Naive thymus-derived CD4-positive, alpha-beta T cell (primary cell): ENCODE measurements at regions not wholly inside any gene's neighbourhood (a gene's known extent, or its start where the extent isn't known, plus 50 kb on each side); places are given as distances from the start of the nearest gene placed in this dataset.

ENCODE experiments used
- ATAC-seq: fragments of 150-1000 bp; cut with Tn5 transposase; 2 replicates; pipeline ENCODE4 v1.10.0; 2021; ENCODE audit warnings: mild to moderate bottlenecking, moderate library complexity
- CTCF ChIA-PET: fragments of 350-600 bp; sonication (Branson Sonifier 250); formaldehyde crosslinking; loops from one replicate; lab custom pipeline; 2021; ENCODE audit warnings: antibody characterized with exemption; lab: Charles Lee
- POLR2A ChIA-PET: fragments of 350-600 bp; sonication (Branson Sonifier 250); formaldehyde crosslinking; loops from one replicate; lab custom pipeline; 2021; ENCODE audit warnings: antibody characterized with exemption, inconsistent platforms; lab: Charles Lee
- DNase-seq, 9 donors: peaks; one replicate each; pipeline versions ENCODE4 v3.0.0 to v3.0.0-alpha.2; 2020 to 2022; ENCODE audit warnings: mixed read lengths in 1 of 9
- H3K27ac ChIP-seq: one replicate; pipeline ENCODE4 v1.7.0; 2013; ENCODE audit warnings: mild to moderate bottlenecking, low read depth, low read length, moderate library complexity
- H3K27me3 ChIP-seq, 2 donors: one replicate each; pipeline ENCODE4 v1.7.0; 2013; ENCODE audit warnings: low read length in 2 of 2, mild to moderate bottlenecking in 2 of 2, moderate library complexity in 2 of 2; ENCODE audit not compliant: control insufficient read depth in 2 of 2, insufficient read depth in 2 of 2
- H3K36me3 ChIP-seq, 3 experiments: 1 replicate in 2 of 3; 2 replicates in 1 of 3; pipeline ENCODE4 v1.7.0; 2013; ENCODE audit warnings: low read length in 3 of 3, mild to moderate bottlenecking in 3 of 3, moderate library complexity in 1 of 3; ENCODE audit not compliant: insufficient read depth in 3 of 3, control insufficient read depth in 2 of 3
- H3K4me1 ChIP-seq, 2 donors: one replicate each; pipeline ENCODE4 v1.7.0; 2013; ENCODE audit warnings: low read length in 2 of 2, mild to moderate bottlenecking in 2 of 2, moderate library complexity in 1 of 2; ENCODE audit not compliant: control insufficient read depth in 2 of 2, insufficient read depth in 2 of 2
- H3K4me3 ChIP-seq: 2 replicates; pipeline ENCODE4 v1.7.0; 2013; ENCODE audit warnings: mild to moderate bottlenecking, low read length
- H3K9me3 ChIP-seq, 3 experiments: 1 replicate in 2 of 3; 2 replicates in 1 of 3; pipeline ENCODE4 v1.7.0; 2013; ENCODE audit warnings: low read length in 3 of 3; ENCODE audit not compliant: control insufficient read depth in 2 of 3
- H3K27ac Mint-ChIP-seq, 9 donors: one replicate each; pipeline ENCODE4 v1.8.0; 2020 to 2022; ENCODE audit warnings: mixed read lengths in 9 of 9, mild to moderate bottlenecking in 8 of 9, moderate library complexity in 5 of 9, inconsistent platforms in 2 of 9
- H3K27me3 Mint-ChIP-seq, 5 donors: one replicate each; pipeline ENCODE4 v1.8.0; 2021 to 2022; ENCODE audit warnings: mixed read lengths in 5 of 5, mild to moderate bottlenecking in 1 of 5
- H3K36me3 Mint-ChIP-seq, 5 donors: one replicate each; pipeline ENCODE4 v1.8.0; 2020 to 2022; ENCODE audit warnings: mixed read lengths in 5 of 5, mild to moderate bottlenecking in 3 of 5, inconsistent platforms in 1 of 5
- H3K4me1 Mint-ChIP-seq, 7 donors: one replicate each; pipeline ENCODE4 v1.8.0; 2020 to 2022; ENCODE audit warnings: mixed read lengths in 7 of 7, mild to moderate bottlenecking in 3 of 7, inconsistent platforms in 1 of 7
- H3K4me3 Mint-ChIP-seq, 10 donors: one replicate each; pipeline ENCODE4 v1.8.0; 2020 to 2022; ENCODE audit warnings: mild to moderate bottlenecking in 10 of 10, mixed read lengths in 10 of 10, moderate library complexity in 6 of 10, inconsistent platforms in 2 of 10
- H3K9me3 Mint-ChIP-seq, 11 donors: one replicate each; pipeline ENCODE4 v1.8.0; 2020 to 2022; ENCODE audit warnings: mixed read lengths in 11 of 11, mild to moderate bottlenecking in 4 of 11, inconsistent platforms in 1 of 11, moderate library complexity in 1 of 11
- intact Hi-C, 2 donors: fragments of 100-400 bp; cut with micrococcal nuclease; formaldehyde crosslinking; loops; one replicate each; pipeline ENCODE4 v1.15.1; 2023

DNA sequence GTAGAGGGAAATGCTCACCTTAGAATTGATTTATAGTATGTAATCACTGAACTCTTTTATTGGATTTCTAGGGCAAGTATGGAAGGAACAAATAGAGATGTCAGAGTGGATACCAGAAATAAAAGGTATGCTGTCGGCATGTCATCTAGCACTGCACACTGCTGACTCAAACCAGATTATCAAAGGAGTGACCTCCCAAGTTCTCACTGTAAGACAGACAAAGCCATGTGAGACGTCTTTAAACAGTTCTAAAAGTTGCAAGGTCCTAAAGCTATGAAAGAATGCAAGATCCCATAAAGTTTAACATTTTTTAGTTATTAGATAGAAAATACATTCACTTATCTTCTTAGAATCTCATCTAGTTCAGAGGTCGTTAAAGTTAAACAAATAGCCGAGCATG, 70.0 kb upstream of the CPM start:
- H3K4me1 ChIP-seq: no peaks in the 10 kb centered on the region
- no peak overlapping the region for H3K27ac ChIP-seq
- no peaks in the 10 kb centered on the region for H3K36me3 ChIP-seq
- Mint-ChIP-seq H3K4me1 (peaks cover 0 to 9% (median 0%) of the 10 kb centered on the region in 7 donors), H3K4me3 (no peak overlapping the region), H3K27ac (no peak overlapping the region), H3K27me3 (peaks cover 0 to 10% (median 3%) of the 10 kb centered on the region in 5 donors), H3K36me3 (peaks cover 0 to 2% (median 0%) of the 10 kb centered on the region in 5 donors), H3K9me3 (peaks cover 0 to 22% (median 5%) of the 10 kb centered on the region in 11 donors)
- no peak for ATAC-seq
- POLR2A ChIA-PET: no interaction called here
- DNase-seq: no peak
- H3K4me3 ChIP-seq: no peak overlapping the region
- CTCF ChIA-PET: no interaction called here
- no peaks in the 10 kb centered on the region for H3K9me3 ChIP-seq
- H3K27me3 ChIP-seq: peaks cover 0 to 5% of the 10 kb centered on the region in 2 donors
- intact Hi-C loops: no loop called here

DNA sequence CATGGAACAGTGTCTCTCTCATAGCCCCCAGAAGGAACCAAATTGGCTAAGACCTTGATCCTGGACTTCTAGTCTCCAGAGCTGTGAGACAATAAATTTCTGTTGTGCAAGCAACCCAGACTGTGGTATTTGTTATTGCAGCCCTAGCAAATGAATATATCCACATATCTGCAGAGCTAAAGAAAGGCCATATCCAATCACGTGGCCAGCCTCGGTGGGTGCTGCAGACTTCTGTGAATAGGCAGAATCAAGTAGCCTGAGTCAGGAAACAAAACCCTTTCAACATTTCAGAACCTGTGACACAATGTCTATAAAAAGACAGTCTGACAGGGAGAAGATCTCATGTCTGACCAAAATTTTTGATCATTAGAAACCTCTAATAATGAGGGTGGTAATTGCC, 71.0 kb upstream of the CPM start:
- Histone ChIP-seq H3K36me3 (no peaks in the 10 kb centered on the region), H3K9me3 (no peaks in the 10 kb centered on the region), H3K4me3 (no peak overlapping the region), H3K27ac (no peak overlapping the region), H3K27me3 (peaks cover 0 to 5% of the 10 kb centered on the region in 2 donors), H3K4me1 (no peaks in the 10 kb centered on the region)
- peaks cover 0 to 10% (median 4%) of the 10 kb centered on the region in 5 donors for H3K27me3 Mint-ChIP-seq
- ATAC-seq (no peak), DNase-seq (no peak)
- H3K36me3 Mint-ChIP-seq: peaks cover 0 to 2% (median 0%) of the 10 kb centered on the region in 5 donors
- peaks cover 0 to 11% (median 3%) of the 10 kb centered on the region in 11 donors for H3K9me3 Mint-ChIP-seq
- intact Hi-C loops: no loop called here
- no peak overlapping the region for H3K27ac Mint-ChIP-seq
- ChIA-PET CTCF (no interaction called here), POLR2A (no interaction called here)
- H3K4me3 Mint-ChIP-seq: no peak overlapping the region
- H3K4me1 Mint-ChIP-seq: peaks cover 0 to 10% (median 0%) of the 10 kb centered on the region in 7 donors

DNA sequence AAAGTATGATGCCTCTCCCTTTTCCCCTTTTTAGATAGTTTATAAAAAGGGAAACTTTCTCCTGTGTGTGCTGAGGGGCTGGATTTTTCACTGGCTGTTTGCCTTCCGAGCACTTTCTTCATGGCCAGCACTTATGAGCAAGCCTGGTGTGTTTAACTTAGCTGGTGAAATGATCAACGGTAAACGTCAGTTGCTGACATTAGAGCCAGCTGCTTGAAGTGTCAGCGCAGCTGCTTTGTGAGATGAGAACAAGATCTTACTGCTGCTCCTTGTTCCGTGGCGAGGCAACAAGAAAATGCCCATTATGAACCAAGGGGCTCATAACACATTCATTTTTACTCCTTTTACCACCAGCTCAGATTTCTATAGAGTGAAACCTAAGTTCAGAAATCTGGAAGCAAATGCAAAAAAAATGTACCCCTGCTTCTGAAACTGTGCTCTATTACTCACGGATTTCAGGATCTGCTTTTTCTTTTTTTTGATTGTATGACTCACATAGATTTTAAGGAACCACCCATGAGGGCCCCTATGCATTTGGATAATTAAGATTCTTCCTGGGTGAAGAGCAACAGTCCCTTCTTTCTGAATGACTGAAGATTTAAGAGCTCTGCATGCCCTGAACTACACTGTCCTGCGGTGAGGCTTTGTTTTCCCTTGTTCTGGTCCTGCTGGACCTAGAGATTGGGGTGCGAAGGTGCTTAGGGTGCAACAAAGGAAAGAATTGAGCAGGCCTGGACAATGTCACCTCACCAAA, 74.3 kb upstream of the CPM start:
- Mint-ChIP-seq H3K4me3 (peak overlapping the region in 1 of 10 donors; percentile 53), H3K27me3 (peaks cover 0 to 10% (median 9%) of the 10 kb centered on the region in 5 donors), H3K9me3 (no peaks in the 10 kb centered on the region), H3K36me3 (peaks cover 0 to 3% (median 0%) of the 10 kb centered on the region in 5 donors), H3K27ac (no peak overlapping the region), H3K4me1 (peaks cover 0 to 10% (median 0%) of the 10 kb centered on the region in 7 donors)
- no peaks in the 10 kb centered on the region for H3K4me1 ChIP-seq
- intact Hi-C loops: no loop called here
- no peaks in the 10 kb centered on the region for H3K36me3 ChIP-seq
- H3K27me3 ChIP-seq: peaks cover 0 to 5% of the 10 kb centered on the region in 2 donors
- no peak overlapping the region for H3K27ac ChIP-seq
- CTCF ChIA-PET: no interaction called here
- H3K4me3 ChIP-seq: no peak overlapping the region
- no peaks in the 10 kb centered on the region for H3K9me3 ChIP-seq
- DNase-seq (no peak), ATAC-seq (peak; percentile 76)
- POLR2A ChIA-PET: no interaction called here

DNA sequence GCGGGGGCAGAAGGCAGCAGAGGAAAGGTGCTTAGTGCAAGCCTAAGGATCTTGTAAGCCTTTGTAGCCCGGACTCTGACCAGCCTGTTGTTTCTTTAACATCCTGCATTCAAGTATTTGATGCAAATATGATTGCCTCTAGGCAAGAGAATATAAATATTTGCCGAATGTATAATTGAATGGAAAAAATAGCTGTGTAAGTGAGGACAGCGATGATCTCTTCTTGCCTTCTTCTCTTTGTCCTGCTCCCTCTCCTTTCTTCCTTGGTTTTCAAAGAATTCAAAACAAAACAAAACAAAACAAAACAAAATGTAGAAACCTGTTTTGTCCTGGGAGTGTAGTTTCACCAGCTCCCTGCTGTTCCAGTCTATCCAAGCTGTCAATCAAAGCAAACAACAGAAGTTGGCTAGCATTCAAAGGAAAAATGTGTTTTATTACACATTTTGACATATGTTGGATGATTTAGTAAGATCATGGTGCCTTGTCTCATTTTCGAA, 74.9 kb upstream of the CPM start:
- DNase-seq (no peak), ATAC-seq (no peak)
- no peaks in the 10 kb centered on the region for H3K9me3 Mint-ChIP-seq
- H3K27ac ChIP-seq: no peak overlapping the region
- peaks cover 0 to 10% (median 9%) of the 10 kb centered on the region in 5 donors for H3K27me3 Mint-ChIP-seq
- peaks cover 0 to 10% (median 0%) of the 10 kb centered on the region in 7 donors for H3K4me1 Mint-ChIP-seq
- no peak overlapping the region for H3K4me3 ChIP-seq
- CTCF ChIA-PET: interaction anchor here (0.6 kb wide), 1 partner anchor 61 kb away, joined by 3 read pairs; no protein-coding TSS in a partner anchor
- no peaks in the 10 kb centered on the region for H3K4me1 ChIP-seq
- peaks cover 0 to 3% (median 0%) of the 10 kb centered on the region in 5 donors for H3K36me3 Mint-ChIP-seq
- peaks cover 0 to 5% of the 10 kb centered on the region in 2 donors for H3K27me3 ChIP-seq
- POLR2A ChIA-PET: no interaction called here
- intact Hi-C loops: no loop called here
- no peaks in the 10 kb centered on the region for H3K9me3 ChIP-seq
- no peak overlapping the region for H3K27ac Mint-ChIP-seq
- H3K36me3 ChIP-seq: no peaks in the 10 kb centered on the region
- H3K4me3 Mint-ChIP-seq: no peak overlapping the region

DNA sequence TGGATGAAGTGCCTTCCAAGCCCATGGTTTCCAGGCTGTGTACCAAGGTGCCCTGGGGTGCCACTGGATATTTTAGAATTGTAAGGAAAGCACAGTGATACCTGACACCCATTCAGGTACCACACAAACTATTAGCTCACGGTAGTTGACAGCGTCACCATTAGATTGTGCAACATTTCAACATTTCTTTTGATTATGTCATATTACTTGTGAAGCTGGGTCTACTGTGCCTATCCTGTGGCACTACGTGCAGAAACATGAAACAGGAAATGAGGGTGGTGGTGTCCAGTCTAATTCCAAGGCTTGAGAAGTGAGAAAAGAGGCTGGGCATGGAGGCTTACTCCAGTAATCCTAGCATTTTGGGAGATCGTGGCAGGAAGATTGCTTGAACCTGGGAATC, 75.5 kb upstream of the CPM start:
- Histone ChIP-seq H3K27ac (no peak overlapping the region), H3K4me1 (no peaks in the 10 kb centered on the region), H3K4me3 (no peak overlapping the region), H3K9me3 (no peaks in the 10 kb centered on the region), H3K36me3 (no peaks in the 10 kb centered on the region), H3K27me3 (peaks cover 0 to 5% of the 10 kb centered on the region in 2 donors)
- POLR2A ChIA-PET: no interaction called here
- CTCF ChIA-PET: interaction anchor here (0.6 kb wide), 1 partner anchor 62 kb away, joined by 3 read pairs; no protein-coding TSS in a partner anchor
- ATAC-seq (peak; percentile 71), DNase-seq (no peak)
- Mint-ChIP-seq H3K27ac (no peak overlapping the region), H3K9me3 (peaks cover 0 to 4% (median 0%) of the 10 kb centered on the region in 11 donors), H3K36me3 (peaks cover 0 to 3% (median 0%) of the 10 kb centered on the region in 5 donors), H3K4me3 (no peak overlapping the region), H3K27me3 (peaks cover 0 to 10% (median 9%) of the 10 kb centered on the region in 5 donors), H3K4me1 (peaks cover 0 to 10% (median 0%) of the 10 kb centered on the region in 7 donors)
- intact Hi-C loops: no loop called here

DNA sequence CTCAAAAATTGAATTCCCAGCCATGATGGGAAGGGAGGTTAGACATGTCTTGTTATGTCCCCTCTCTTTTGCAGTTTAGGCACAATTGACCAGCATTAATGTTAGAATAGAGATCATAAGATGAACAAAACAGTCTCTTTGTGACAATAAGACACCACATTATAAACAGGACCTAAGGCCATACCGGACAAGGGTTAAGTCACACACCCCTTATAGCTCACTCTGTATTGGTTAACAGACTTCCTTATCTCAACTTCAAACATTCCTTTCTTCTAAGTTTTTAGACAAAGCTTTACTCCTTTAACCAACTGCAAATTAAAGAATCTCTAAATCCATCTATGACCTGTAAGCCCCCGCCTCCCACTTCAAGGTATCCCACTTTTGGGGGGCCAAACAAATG, 81.1 kb upstream of the CPM start:
- ChIA-PET POLR2A (no interaction called here), CTCF (no interaction called here)
- Histone ChIP-seq H3K4me1 (no peaks in the 10 kb centered on the region), H3K27me3 (no peaks in the 10 kb centered on the region), H3K4me3 (no peak overlapping the region), H3K36me3 (no peaks in the 10 kb centered on the region), H3K27ac (no peak overlapping the region), H3K9me3 (no peaks in the 10 kb centered on the region)
- no peak overlapping the region for H3K27ac Mint-ChIP-seq
- DNase-seq (no peak), ATAC-seq (no peak)
- H3K36me3 Mint-ChIP-seq: peaks cover 0 to 4% (median 0%) of the 10 kb centered on the region in 5 donors
- peaks cover 0 to 18% (median 6%) of the 10 kb centered on the region in 5 donors for H3K27me3 Mint-ChIP-seq
- no peak overlapping the region for H3K4me3 Mint-ChIP-seq
- H3K4me1 Mint-ChIP-seq: no peaks in the 10 kb centered on the region
- peaks cover 0 to 4% (median 0%) of the 10 kb centered on the region in 11 donors for H3K9me3 Mint-ChIP-seq
- intact Hi-C loops: no loop called here
